Endothelial cell of umbilical vein (primary cell): ENCODE measurements at regions not wholly inside any gene's neighbourhood (a gene's known extent, or its start where the extent isn't known, plus 50 kb on each side); places are given as distances from the start of the nearest gene placed in this dataset.

Experiments used
- POLR2A ChIP-seq: IDR thresholded peaks from 2 replicates; pipeline ENCODE4 v1.6.1; 2012; ENCODE audit warnings: low read depth, mild to moderate bottlenecking, control low read depth, low read length
- POLR2AphosphoS5 ChIP-seq: IDR thresholded peaks from 2 replicates; pipeline ENCODE4 v1.6.1; 2012; ENCODE audit warnings: low read depth, mild to moderate bottlenecking, control low read depth, low read length, moderate library complexity; ENCODE audit not compliant: insufficient read depth
- TF ChIP-seq, protein P1 (sequence below), 2 donors: IDR thresholded peaks; 1 replicate in 1 of 2; 2 replicates in 1 of 2; pipeline ENCODE4 v1.5.1; 2011; ENCODE audit warnings: low read length in 2 of 2, mild to moderate bottlenecking in 2 of 2, moderate library complexity in 2 of 2, control low read depth in 1 of 2, inconsistent platforms in 1 of 2, low read depth in 1 of 2; ENCODE audit not compliant: insufficient read depth in 1 of 2; ENCODE audit errors: extremely low read depth in 1 of 2
- TF ChIP-seq, protein P2 (sequence below): IDR thresholded peaks from 2 replicates; pipeline ENCODE4 v1.6.1; 2011; ENCODE audit not compliant: insufficient read depth, insufficient read length

DNA sequence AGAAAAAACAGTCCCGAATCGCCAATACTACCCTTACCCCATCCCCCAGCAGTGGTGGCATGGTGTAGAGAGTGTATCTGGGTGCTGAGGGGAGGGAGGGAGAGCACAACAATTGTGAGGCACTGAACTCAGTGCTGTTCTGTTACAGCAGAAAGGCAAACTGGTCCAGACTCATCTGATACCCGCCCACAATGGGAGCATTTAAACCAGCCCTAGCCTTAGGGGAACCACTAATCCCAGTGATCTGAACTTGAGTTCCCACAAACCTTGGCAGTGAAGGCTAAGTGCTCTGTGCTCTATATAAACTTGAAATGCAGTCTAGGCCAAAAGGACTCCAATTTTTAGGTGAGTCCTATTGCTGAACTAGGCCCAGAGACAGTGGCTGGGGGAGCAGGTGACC lies 666.4 kb upstream of the PTCHD4 start:
- TF ChIP-seq, protein P1, sequence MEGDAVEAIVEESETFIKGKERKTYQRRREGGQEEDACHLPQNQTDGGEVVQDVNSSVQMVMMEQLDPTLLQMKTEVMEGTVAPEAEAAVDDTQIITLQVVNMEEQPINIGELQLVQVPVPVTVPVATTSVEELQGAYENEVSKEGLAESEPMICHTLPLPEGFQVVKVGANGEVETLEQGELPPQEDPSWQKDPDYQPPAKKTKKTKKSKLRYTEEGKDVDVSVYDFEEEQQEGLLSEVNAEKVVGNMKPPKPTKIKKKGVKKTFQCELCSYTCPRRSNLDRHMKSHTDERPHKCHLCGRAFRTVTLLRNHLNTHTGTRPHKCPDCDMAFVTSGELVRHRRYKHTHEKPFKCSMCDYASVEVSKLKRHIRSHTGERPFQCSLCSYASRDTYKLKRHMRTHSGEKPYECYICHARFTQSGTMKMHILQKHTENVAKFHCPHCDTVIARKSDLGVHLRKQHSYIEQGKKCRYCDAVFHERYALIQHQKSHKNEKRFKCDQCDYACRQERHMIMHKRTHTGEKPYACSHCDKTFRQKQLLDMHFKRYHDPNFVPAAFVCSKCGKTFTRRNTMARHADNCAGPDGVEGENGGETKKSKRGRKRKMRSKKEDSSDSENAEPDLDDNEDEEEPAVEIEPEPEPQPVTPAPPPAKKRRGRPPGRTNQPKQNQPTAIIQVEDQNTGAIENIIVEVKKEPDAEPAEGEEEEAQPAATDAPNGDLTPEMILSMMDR (IDR thresholded peaks at IDR 0.05; ENCODE audit: extremely low read depth in 1 of 2, insufficient read depth in 1 of 2, low read depth in 1 of 2, low read length in 2 of 2), result no peak
- TF ChIP-seq POLR2A (no peak), POLR2AphosphoS5 (no peak)
- TF ChIP-seq, protein P2, sequence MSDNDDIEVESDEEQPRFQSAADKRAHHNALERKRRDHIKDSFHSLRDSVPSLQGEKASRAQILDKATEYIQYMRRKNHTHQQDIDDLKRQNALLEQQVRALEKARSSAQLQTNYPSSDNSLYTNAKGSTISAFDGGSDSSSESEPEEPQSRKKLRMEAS, result no peak
